Panc1 (cell line): ENCODE measurements at regions not wholly inside any gene's neighbourhood (a gene's known extent, or its start where the extent isn't known, plus 50 kb on each side); places are given as distances from the start of the nearest gene placed in this dataset.
"Not testable (repeated sequence)": the region's sequence is repeated elsewhere in the genome, so short reads cannot be mapped to it uniquely, and the experiment has no call there.

Experiments
- ATAC-seq: fragments of 200-7000 bp; cut with Tn5 transposase; 2 replicates; pipeline ENCODE4 v1.9.1; 2020; ENCODE audit warnings: mild to moderate bottlenecking, moderate library complexity
- BruUV-seq: library from RNA; stranded (reverse); fragments of 400-500 nt; replicated peaks from 2 replicates; lab custom pipeline; 2021; lab: Mats Ljungman, UMichigan
- CTCF ChIA-PET: fragments of 300-600 bp; sonication (Branson Sonifier 250); formaldehyde crosslinking; loops from one replicate; lab custom pipeline; 2022; ENCODE audit warnings: antibody characterized with exemption; lab: Charles Lee
- POLR2A ChIA-PET: fragments of 300-600 bp; sonication (Branson Sonifier 250); formaldehyde crosslinking; loops from one replicate; lab custom pipeline; 2022; ENCODE audit warnings: antibody characterized with exemption; lab: Charles Lee
- DNase-seq: peaks from one replicate; pipeline ENCODE4 v3.0.0-alpha.2; 2010; ENCODE audit warnings: low read depth, low spot score
- H3K27ac ChIP-seq: 2 replicates; pipeline ENCODE4 v1.5.1; 2011; ENCODE audit warnings: mild to moderate bottlenecking, low read length, inconsistent platforms
- H3K27me3 ChIP-seq: fragments of 200-500 bp; sonication (Bioruptor generic); 2 replicates; pipeline ENCODE4 v1.6.0; 2014; ENCODE audit warnings: low read length, inconsistent platforms; ENCODE audit not compliant: control insufficient read depth, insufficient read depth
- H3K36me3 ChIP-seq: fragments of 200-500 bp; sonication (Bioruptor generic); 2 replicates; pipeline ENCODE4 v1.5.1; 2014; ENCODE audit warnings: inconsistent platforms, mild to moderate bottlenecking, low read length, moderate library complexity; ENCODE audit not compliant: control insufficient read depth, insufficient read depth
- H3K4me1 ChIP-seq: 2 replicates; pipeline ENCODE4 v1.5.1; 2011; ENCODE audit warnings: inconsistent platforms, mild to moderate bottlenecking, low read length, moderate library complexity; ENCODE audit not compliant: control insufficient read depth, insufficient read depth
- H3K4me3 ChIP-seq, 2 experiments: 2 replicates each; pipeline ENCODE4 v1.5.1; 2011 to 2012; ENCODE audit warnings: low read depth in 2 of 2, low read length in 2 of 2, mild to moderate bottlenecking in 2 of 2, inconsistent platforms in 1 of 2, moderate library complexity in 1 of 2
- H3K9me3 ChIP-seq: fragments of 200-500 bp; sonication (Bioruptor generic); 2 replicates; pipeline ENCODE4 v1.5.1; 2014; ENCODE audit warnings: low read depth, mild to moderate bottlenecking, inconsistent platforms, low read length, moderate library complexity; ENCODE audit not compliant: control insufficient read depth, insufficient read depth
- CTCF ChIP-seq: fragments of 450-650 bp; IDR thresholded peaks from 2 replicates; pipeline ENCODE4 v1.5.1; 2017; ENCODE audit warnings: mild to moderate bottlenecking
- POLR2AphosphoS5 ChIP-seq: IDR thresholded peaks from 2 replicates; pipeline ENCODE4 v1.6.1; 2012; ENCODE audit warnings: mild to moderate bottlenecking, low read depth, low read length, moderate library complexity
- REST ChIP-seq, 2 experiments: IDR thresholded peaks; 2 replicates each; pipeline ENCODE4 v1.6.1; 2011 to 2012; ENCODE audit warnings: low read depth in 2 of 2, control low read depth in 1 of 2, low read length in 1 of 2, mild to moderate bottlenecking in 1 of 2, moderate library complexity in 1 of 2; ENCODE audit not compliant: insufficient read depth in 1 of 2
- SIN3A ChIP-seq: IDR thresholded peaks from 2 replicates; pipeline ENCODE4 v1.6.1; 2012; ENCODE audit warnings: low read depth, mild to moderate bottlenecking, low read length, moderate library complexity, borderline replicate concordance; ENCODE audit not compliant: insufficient read depth
- TCF7L2 ChIP-seq: IDR thresholded peaks from 2 replicates; pipeline ENCODE4 v1.6.1; 2011; ENCODE audit warnings: mild to moderate bottlenecking, low read depth, low read length, inconsistent platforms
- in situ Hi-C: cut with HindIII; loops from 2 replicates; pipeline ENCODE4 v1.10.0; 2016; ENCODE audit warnings: low sequenced_read_pairs, low pct_unique_long_range_greater_than_20kb
- intact Hi-C: fragments of 100-400 bp; cut with micrococcal nuclease; formaldehyde crosslinking; loops from one replicate; pipeline ENCODE4 v1.10.0; 2022; ENCODE audit not compliant: unreplicated experiment

GRCh38 chr10:84719687-84720086, 391.3 kb downstream of the CCSER2 start:
- H3K9me3 ChIP-seq, result no peaks in the 10 kb centered on the region
- DNase-seq, result no peak
- H3K4me1 ChIP-seq, result no peaks in the 10 kb centered on the region
- no peaks in the 10 kb centered on the region for H3K36me3 ChIP-seq
- in situ Hi-C loops, result no loop called here
- 0 out of 2 replicates have a peak, but pooled peaks cover 2% of the 10 kb centered on the region for H3K27me3 ChIP-seq
- TF ChIP-seq CTCF (no peak), TCF7L2 (no peak)
- no TSS peak for BruUV-seq
- CTCF ChIA-PET, result no interaction called here
- POLR2A ChIA-PET, result no interaction called here
- H3K27ac ChIP-seq, result no peak overlapping the region
- intact Hi-C loops, result no loop called here
- H3K4me3 ChIP-seq, result no peak overlapping the region
- no peak for ATAC-seq

- BruUV-seq, result no TSS peak
- intact Hi-C loops (no loop called here), in situ Hi-C loops (no loop called here)
- Histone ChIP-seq H3K9me3 (no peaks in the 10 kb centered on the region), H3K27me3 (0 out of 2 replicates have a peak, but pooled peaks cover 2% of the 10 kb centered on the region), H3K4me3 (no peak overlapping the region), H3K36me3 (no peaks in the 10 kb centered on the region), H3K27ac (no peak overlapping the region), H3K4me1 (no peaks in the 10 kb centered on the region)
- CTCF ChIA-PET, result no interaction called here
- TF ChIP-seq REST (IDR thresholded peaks at IDR 0.05; ENCODE audit: insufficient read depth in 1 of 2, low read depth in 2 of 2, low read length in 1 of 2) (no peak), TCF7L2 (no peak), CTCF (no peak), POLR2AphosphoS5 (no peak), SIN3A (no peak)
- no peak for ATAC-seq
- DNase-seq, result no peak
- POLR2A ChIA-PET, result no interaction called here
Observed at GRCh38 chr10:84727398-84727797, 399.0 kb downstream of the CCSER2 start.

GRCh38 chr10:84739126-84739525, 410.7 kb downstream of the CCSER2 start:
- in situ Hi-C loops, CTCF ChIA-PET, H3K27me3 ChIP-seq, H3K9me3 ChIP-seq, DNase-seq, H3K4me3 ChIP-seq, BruUV-seq, H3K36me3 ChIP-seq, ATAC-seq, H3K4me1 ChIP-seq, H3K27ac ChIP-seq, intact Hi-C loops, POLR2A ChIA-PET: not testable (repeated sequence)
